Sciatic nerve (tissue), 2 donors: ENCODE measurements at regions not wholly inside any gene's neighbourhood (a gene's known extent, or its start where the extent isn't known, plus 50 kb on each side); places are given as distances from the start of the nearest gene placed in this dataset.

ENCODE experiments used
- ATAC-seq: fragments of 200-7000 bp; cut with Tn5 transposase; one replicate; pipeline ENCODE4 v1.9.1; 2020; ENCODE audit warnings: mild to moderate bottlenecking, moderate library complexity
- DNase-seq: peaks from one replicate; pipeline ENCODE4 v3.0.0-alpha.2; 2020; ENCODE audit warnings: low spot score
- intact Hi-C: fragments of 100-400 bp; cut with DNase I; formaldehyde crosslinking; loops from one replicate; pipeline ENCODE4 v1.14.2; 2022
- donor health status: DM: no; HTN: no; CAD: no.
- donor health status: DM: no; HTN: no; CAD: no.

GRCh38 chr2:2892892-2893291, 484.7 kb downstream of the EIPR1 start:
- intact Hi-C loops = no loop called here

GRCh38 chr2:2892378-2892777, 485.2 kb downstream of the EIPR1 start:
- ATAC-seq = no peak
- intact Hi-C loops = no loop called here
- DNase-seq = no peak

More at GRCh38 chr2:2892892-2893291, 484.7 kb downstream of the EIPR1 start:
- no peak for ATAC-seq
- DNase-seq = no peak

- intact Hi-C loops = no loop called here
- no peak for ATAC-seq
- DNase-seq = no peak
Measured at GRCh38 chr2:2890901-2891300, 486.7 kb downstream of the EIPR1 start.

GRCh38 chr2:2890246-2890645, 487.4 kb downstream of the EIPR1 start:
- no peak for DNase-seq
- intact Hi-C loops = no loop called here
- ATAC-seq = no peak

- DNase-seq (no peak), ATAC-seq (no peak)
- intact Hi-C loops = no loop called here
Measured at GRCh38 chr2:2889646-2890045, 488.0 kb downstream of the EIPR1 start.

- ATAC-seq = no peak
- no peak for DNase-seq
- intact Hi-C loops = no loop called here
Measured at GRCh38 chr2:2889141-2889540, 488.5 kb downstream of the EIPR1 start.

GRCh38 chr2:2887772-2888387, 489.7 kb downstream of the EIPR1 start:
- ATAC-seq (no peak), DNase-seq (no peak)
- intact Hi-C loops = no loop called here

- intact Hi-C loops = no loop called here
- DNase-seq = no peak
- ATAC-seq = no peak
Measured at GRCh38 chr2:2886922-2887321, 490.7 kb downstream of the EIPR1 start.

- intact Hi-C loops = no loop called here
- ATAC-seq = no peak
- DNase-seq = no peak
Measured at GRCh38 chr2:2881499-2881898, 496.1 kb downstream of the EIPR1 start.

- intact Hi-C loops = no loop called here
- DNase-seq (no peak), ATAC-seq (no peak)
Measured at GRCh38 chr2:2880938-2881337, 496.7 kb downstream of the EIPR1 start.

GRCh38 chr2:2879781-2880180, 497.8 kb downstream of the EIPR1 start:
- DNase-seq (no peak), ATAC-seq (no peak)
- intact Hi-C loops = no loop called here

GRCh38 chr2:2879071-2879470, 498.5 kb downstream of the EIPR1 start:
- DNase-seq (no peak), ATAC-seq (no peak)
- intact Hi-C loops = no loop called here

GRCh38 chr2:2877427-2877826, 500.2 kb downstream of the EIPR1 start:
- intact Hi-C loops = no loop called here
- no peak for ATAC-seq
- DNase-seq = no peak

- no peak for DNase-seq
- peak; percentile 61 for ATAC-seq
- intact Hi-C loops = no loop called here
Measured at GRCh38 chr2:2876331-2877221, 501.0 kb downstream of the EIPR1 start.

GRCh38 chr2:2875831-2876230, 501.8 kb downstream of the EIPR1 start:
- no peak for DNase-seq
- no peak for ATAC-seq

GRCh38 chr2:2875296-2875695, 502.3 kb downstream of the EIPR1 start:
- no peak for ATAC-seq
- no peak for DNase-seq
- intact Hi-C loops = no loop called here

More at GRCh38 chr2:2875831-2876230, 501.8 kb downstream of the EIPR1 start:
- intact Hi-C loops = no loop called here

- DNase-seq = no peak
- intact Hi-C loops = no loop called here
- no peak for ATAC-seq
Measured at GRCh38 chr2:2874805-2875204, 502.8 kb downstream of the EIPR1 start.

GRCh38 chr2:2874341-2874740, 503.3 kb downstream of the EIPR1 start:
- ATAC-seq = no peak
- DNase-seq = no peak
- intact Hi-C loops = no loop called here

GRCh38 chr2:2873450-2873811, 504.2 kb downstream of the EIPR1 start:
- intact Hi-C loops = no loop called here
- no peak for DNase-seq
- no peak for ATAC-seq

GRCh38 chr2:2872713-2873449, 504.7 kb downstream of the EIPR1 start:
- no peak for DNase-seq

More at GRCh38 chr2:2872713-2873449, 504.7 kb downstream of the EIPR1 start:
- intact Hi-C loops = no loop called here
- no peak for ATAC-seq
